GM18868 (cell line): ENCODE measurements at regions not wholly inside any gene's neighbourhood (a gene's known extent, or its start where the extent isn't known, plus 50 kb on each side); places are given as distances from the start of the nearest gene placed in this dataset.

Source experiments
- ATAC-seq: cut with Tn5 transposase; IDR thresholded peaks from one replicate; pipeline ENCODE4 v1.9.1; 2021; ENCODE audit warnings: mild to moderate bottlenecking, moderate library complexity; ENCODE audit not compliant: unreplicated experiment

- no peak for ATAC-seq
Measured at GRCh38 chr5:6177926-6178325, 200.4 kb downstream of the MED10 start.

GRCh38 chr5:6176102-6176693 lies 202.1 kb downstream of the MED10 start:
- peak; percentile 52 for ATAC-seq

- ATAC-seq: no peak
Measured at GRCh38 chr5:6175172-6175854, 203.0 kb downstream of the MED10 start.

GRCh38 chr5:6169660-6170059 lies 208.7 kb downstream of the MED10 start:
- ATAC-seq: no peak

GRCh38 chr5:6166698-6167394 lies 211.5 kb downstream of the MED10 start:
- no peak for ATAC-seq

- no peak for ATAC-seq
Measured at GRCh38 chr5:6163913-6164312, 214.4 kb downstream of the MED10 start.

GRCh38 chr5:6162175-6162574 lies 216.2 kb downstream of the MED10 start:
- ATAC-seq: no peak

GRCh38 chr5:6161257-6161656 lies 217.1 kb downstream of the MED10 start:
- ATAC-seq: no peak

- no peak for ATAC-seq
Measured at GRCh38 chr5:6159832-6160430, 218.4 kb downstream of the MED10 start.

- no peak for ATAC-seq
Measured at GRCh38 chr5:6158974-6159831, 219.1 kb downstream of the MED10 start.

GRCh38 chr5:6154216-6154615 lies 224.1 kb downstream of the MED10 start:
- ATAC-seq: no peak

- no peak for ATAC-seq
Measured at GRCh38 chr5:6146271-6146670, 232.1 kb downstream of the MED10 start.

- ATAC-seq: no peak
Measured at GRCh38 chr5:6145616-6146237, 232.6 kb downstream of the MED10 start.

GRCh38 chr5:6143523-6143922 lies 234.8 kb downstream of the MED10 start:
- no peak for ATAC-seq

GRCh38 chr5:6142353-6142752 lies 236.0 kb downstream of the MED10 start:
- ATAC-seq: no peak

- ATAC-seq: no peak
Measured at GRCh38 chr5:6140219-6140618, 238.1 kb downstream of the MED10 start.

- peak; percentile 68 for ATAC-seq
Measured at GRCh38 chr5:6135977-6136376, 242.4 kb downstream of the MED10 start.

- no peak for ATAC-seq
Measured at GRCh38 chr5:6134281-6134680, 244.1 kb downstream of the MED10 start.

GRCh38 chr5:6125781-6126180 lies 252.6 kb downstream of the MED10 start:
- ATAC-seq: no peak

- no peak for ATAC-seq
Measured at GRCh38 chr5:6118691-6119090, 259.7 kb downstream of the MED10 start.
